NOMO-1 treated with dmso at 0.1 percent for 144 hours (cell line): ENCODE measurements at regions not wholly inside any gene's neighbourhood (a gene's known extent, or its start where the extent isn't known, plus 50 kb on each side); places are given as distances from the start of the nearest gene placed in this dataset.

Experiments
- DNase-seq: peaks from one replicate; lab custom pipeline; 2025; ENCODE audit not compliant: unreplicated experiment; lab: John Stamatoyannopoulos, UW

GRCh38 chr5:2220741-2221140, 338.0 kb upstream of the IRX4 start:
- DNase-seq = no peak

- DNase-seq = no peak
Observed at GRCh38 chr5:2219149-2219776, 336.5 kb upstream of the IRX4 start.

- no peak for DNase-seq
Observed at GRCh38 chr5:2217219-2217618, 334.5 kb upstream of the IRX4 start.

- DNase-seq = no peak
Observed at GRCh38 chr5:2214910-2215590, 332.3 kb upstream of the IRX4 start.

GRCh38 chr5:2213121-2213730, 330.5 kb upstream of the IRX4 start:
- DNase-seq = no peak

GRCh38 chr5:2212481-2212880, 329.8 kb upstream of the IRX4 start:
- DNase-seq = no peak

GRCh38 chr5:2208239-2208544, 325.5 kb upstream of the IRX4 start:
- DNase-seq = no peak

GRCh38 chr5:2207416-2208238, 324.9 kb upstream of the IRX4 start:
- no peak for DNase-seq

- DNase-seq = no peak
Observed at GRCh38 chr5:2207109-2207399, 324.3 kb upstream of the IRX4 start.

- DNase-seq = no peak
Observed at GRCh38 chr5:2206293-2207108, 323.8 kb upstream of the IRX4 start.

- DNase-seq = no peak
Observed at GRCh38 chr5:2205596-2206226, 323.0 kb upstream of the IRX4 start.

- no peak for DNase-seq
Observed at GRCh38 chr5:2205185-2205585, 322.5 kb upstream of the IRX4 start.

- DNase-seq = no peak
Observed at GRCh38 chr5:2204366-2205184, 321.9 kb upstream of the IRX4 start.

- DNase-seq = no peak
Observed at GRCh38 chr5:2203774-2204173, 321.0 kb upstream of the IRX4 start.

GRCh38 chr5:2201832-2202231, 319.1 kb upstream of the IRX4 start:
- DNase-seq = no peak

GRCh38 chr5:2201421-2201820, 318.7 kb upstream of the IRX4 start:
- no peak for DNase-seq

- no peak for DNase-seq
Observed at GRCh38 chr5:2201011-2201410, 318.3 kb upstream of the IRX4 start.

- no peak for DNase-seq
Observed at GRCh38 chr5:2200261-2200950, 317.7 kb upstream of the IRX4 start.

- no peak for DNase-seq
Observed at GRCh38 chr5:2199697-2200096, 317.0 kb upstream of the IRX4 start.
